GM12875 (cell line): ENCODE measurements at regions not wholly inside any gene's neighbourhood (a gene's known extent, or its start where the extent isn't known, plus 50 kb on each side); places are given as distances from the start of the nearest gene placed in this dataset.

ENCODE experiments used
- H3K4me3 ChIP-seq: one replicate; pipeline ENCODE4 v1.5.1; 2011; ENCODE audit warnings: low read depth, low read length, control low read depth
- CTCF ChIP-seq: IDR thresholded peaks from 2 replicates; pipeline ENCODE4 v1.5.1; 2011; ENCODE audit warnings: low read depth, mild to moderate bottlenecking, control low read depth, inconsistent platforms, low read length, moderate library complexity, borderline replicate concordance; ENCODE audit not compliant: insufficient read depth

- TF ChIP-seq CTCF = no peak
- H3K4me3 ChIP-seq = no peak overlapping the region
Observed at GRCh38 chr4:108256538-108256937, 87.8 kb upstream of the LEF1 start.

- H3K4me3 ChIP-seq = no peak overlapping the region
- no peak for TF ChIP-seq CTCF
Observed at GRCh38 chr4:108255203-108255747, 86.5 kb upstream of the LEF1 start.

DNA sequence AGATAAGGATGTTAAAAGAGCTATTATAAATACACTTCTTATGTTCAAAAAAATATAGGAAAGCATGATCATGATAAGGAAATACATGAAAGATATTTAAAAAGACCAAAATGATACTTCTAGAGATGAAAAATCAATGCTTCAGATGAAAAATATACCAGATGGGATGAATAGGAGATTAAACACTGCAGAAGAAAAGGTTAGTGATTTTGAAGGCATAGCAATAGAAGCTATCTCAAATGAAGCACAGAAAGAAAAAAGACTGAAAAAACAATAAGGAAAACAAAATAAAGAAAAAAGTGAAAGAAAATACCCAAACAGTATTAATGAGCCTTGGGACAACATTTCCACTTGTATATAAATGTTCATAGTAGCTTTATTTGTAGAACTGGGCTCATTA is 80.7 kb upstream of the LEF1 start:
- no peak overlapping the region for H3K4me3 ChIP-seq
- no peak for TF ChIP-seq CTCF

- H3K4me3 ChIP-seq = no peak overlapping the region
- TF ChIP-seq CTCF = no peak
Observed at GRCh38 chr4:108247387-108248049, 78.8 kb upstream of the LEF1 start.

GRCh38 chr4:108244606-108245005 is 75.9 kb upstream of the LEF1 start:
- TF ChIP-seq CTCF = no peak
- H3K4me3 ChIP-seq = no peak overlapping the region

- TF ChIP-seq CTCF = no peak
- H3K4me3 ChIP-seq = no peak overlapping the region
Observed at GRCh38 chr4:108240366-108240765, 71.6 kb upstream of the LEF1 start.

GRCh38 chr4:108237693-108238092 is 69.0 kb upstream of the LEF1 start:
- no peak for TF ChIP-seq CTCF
- H3K4me3 ChIP-seq = no peak overlapping the region
